ENCODE measurements at regions not wholly inside any gene's neighbourhood (a gene's known extent, or its start where the extent isn't known, plus 50 kb on each side); places are given as distances from the start of the nearest gene placed in this dataset.

- TF ChIP-seq ZNF274 (IDR thresholded peaks at IDR 0.05; ENCODE audit: low read depth, low read length) (no peak), YY1 (IDR thresholded peaks at IDR 0.05; ENCODE audit: insufficient read depth, insufficient read length) (no peak), SUZ12 (IDR thresholded peaks at IDR 0.05; ENCODE audit: extremely low read depth, insufficient read depth, insufficient read length) (no peak)
Observed at GRCh38 chr5:169494383-169494935, 89.1 kb upstream of the SPDL1 start.

Measured in NT2/D1 (cell line).